ENCODE measurements at regions not wholly inside any gene's neighbourhood (a gene's known extent, or its start where the extent isn't known, plus 50 kb on each side); places are given as distances from the start of the nearest gene placed in this dataset.
"Not testable (repeated sequence)": the region's sequence is repeated elsewhere in the genome, so short reads cannot be mapped to it uniquely, and the experiment has no call there.

GRCh38 chr2:58514252-58514651, 273.1 kb upstream of the FANCL start:
- DNase-seq (ENCODE audit: low read depth in 2 of 2) = no peak

- DNase-seq (ENCODE audit: low read depth in 2 of 2) = no peak
Observed at GRCh38 chr2:58512878-58513277, 271.8 kb upstream of the FANCL start.

GRCh38 chr2:58508006-58508405, 266.9 kb upstream of the FANCL start:
- no peak for DNase-seq (ENCODE audit: low read depth in 2 of 2)

GRCh38 chr2:58503918-58504317, 262.8 kb upstream of the FANCL start:
- no peak for DNase-seq (ENCODE audit: low read depth in 2 of 2)

DNA sequence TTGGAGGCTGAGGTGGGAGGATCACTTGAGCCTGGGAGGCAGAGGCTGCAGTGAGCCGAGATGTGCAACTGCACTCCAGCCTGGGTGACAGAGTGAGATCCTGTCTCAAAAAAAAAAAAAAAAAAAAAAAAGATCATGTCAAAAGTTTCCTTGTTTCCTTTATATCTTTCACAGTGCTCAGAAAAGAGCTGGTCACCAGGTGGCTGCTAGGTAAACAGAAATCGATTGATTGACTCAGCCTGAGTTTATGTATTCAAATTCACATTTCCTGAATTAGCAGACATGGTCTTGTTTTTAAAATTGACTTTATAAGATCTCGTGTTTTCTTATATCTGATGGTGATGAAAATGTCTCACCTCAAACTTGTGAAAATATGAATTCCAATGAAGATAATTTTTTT, 261.8 kb upstream of the FANCL start:
- no peak for DNase-seq (ENCODE audit: low read depth in 2 of 2)

GRCh38 chr2:58501371-58502160, 260.4 kb upstream of the FANCL start:
- DNase-seq (ENCODE audit: low read depth in 2 of 2) = no peak

- no peak for DNase-seq (ENCODE audit: low read depth in 2 of 2)
Observed at GRCh38 chr2:58497168-58497567, 256.0 kb upstream of the FANCL start.

DNA sequence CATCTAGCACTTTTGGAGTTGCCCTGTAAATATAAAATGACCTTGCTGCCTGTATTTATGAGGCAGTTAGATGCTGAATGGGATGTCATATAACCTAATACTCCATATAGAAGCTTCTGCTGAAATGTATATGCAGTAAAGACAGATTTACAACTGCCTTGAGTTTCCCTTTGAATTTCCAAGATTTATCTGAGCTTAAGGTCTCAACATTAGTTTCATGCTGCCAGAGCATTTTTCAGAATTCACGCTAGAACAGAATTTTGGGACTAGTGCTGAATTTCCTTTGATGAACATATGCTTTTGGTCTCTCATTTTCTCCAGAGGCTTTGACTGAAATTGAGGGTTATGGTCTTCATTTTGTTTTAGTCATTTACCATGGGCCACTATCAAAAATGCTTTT, 254.7 kb upstream of the FANCL start:
- DNase-seq (ENCODE audit: low read depth in 2 of 2) = no peak

DNA sequence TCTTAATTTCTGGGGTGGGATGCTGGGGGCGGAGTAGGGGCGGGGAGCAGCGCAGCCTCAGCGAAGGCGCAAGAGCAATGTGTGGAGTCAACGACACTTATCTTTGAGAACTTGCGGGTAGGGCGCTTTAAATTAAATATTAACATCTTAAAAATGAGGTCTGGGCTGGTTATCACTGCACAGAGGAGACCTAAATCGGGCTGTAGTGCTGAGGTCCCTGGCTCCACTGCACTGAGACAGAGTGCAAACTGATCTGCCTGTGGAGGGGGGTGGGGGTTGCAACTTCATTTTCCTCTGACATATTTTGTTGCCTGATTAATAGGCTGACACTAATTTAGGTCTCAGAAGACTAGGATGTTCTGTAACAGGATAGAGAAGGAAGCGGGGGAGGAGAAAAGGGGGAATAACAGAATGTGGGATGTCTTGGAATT, 253.0 kb upstream of the FANCL start:
- no peak for DNase-seq (ENCODE audit: low read depth in 2 of 2)

GRCh38 chr2:58484629-58485028, 243.5 kb upstream of the FANCL start:
- DNase-seq (ENCODE audit: low read depth in 2 of 2) = no peak

DNA sequence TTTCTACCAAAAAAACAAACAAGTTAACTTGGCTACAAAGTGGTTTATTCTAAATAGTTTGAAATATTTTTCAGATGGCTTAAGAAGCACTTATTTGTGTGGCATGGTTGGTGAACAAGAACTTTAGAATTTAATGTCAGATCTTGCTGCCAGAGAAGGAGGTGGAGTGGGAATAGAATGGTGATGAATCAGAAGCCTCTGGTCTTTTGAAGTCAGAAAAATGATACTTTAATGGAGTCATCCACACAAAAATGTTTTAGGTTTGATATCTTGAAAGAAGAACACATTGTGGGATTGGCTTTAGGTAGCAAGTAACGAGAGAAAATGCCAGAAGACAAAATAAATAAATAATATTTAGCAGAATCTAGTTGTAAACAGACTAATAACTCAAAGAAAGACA, 243.1 kb upstream of the FANCL start:
- DNase-seq (ENCODE audit: low read depth in 2 of 2) = peak; percentile 32

- no peak for DNase-seq (ENCODE audit: low read depth in 2 of 2)
Observed at GRCh38 chr2:58483307-58483706, 242.2 kb upstream of the FANCL start.

GRCh38 chr2:58481670-58482069, 240.5 kb upstream of the FANCL start:
- no peak for DNase-seq (ENCODE audit: low read depth in 2 of 2)

DNA sequence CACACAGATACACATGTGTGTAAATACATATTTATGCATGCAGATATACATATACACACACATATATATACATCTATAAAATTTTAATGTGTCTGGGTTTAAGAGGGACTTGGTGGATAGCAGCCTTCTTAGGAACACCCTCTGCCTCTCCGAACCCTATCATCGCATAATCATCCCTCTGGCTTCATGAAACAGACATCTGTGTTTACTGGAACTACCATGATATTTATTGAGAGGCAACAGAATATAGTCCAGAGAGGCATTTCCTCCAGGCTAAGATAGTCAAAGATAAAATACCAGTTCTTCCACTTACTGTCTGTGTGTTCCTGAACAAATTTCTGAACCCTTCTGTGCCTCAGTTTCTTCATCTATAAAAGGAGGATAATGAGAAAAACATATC, 239.0 kb upstream of the FANCL start:
- no peak for DNase-seq (ENCODE audit: low read depth in 2 of 2)

- no peak for DNase-seq (ENCODE audit: low read depth in 2 of 2)
Observed at GRCh38 chr2:58479535-58480140, 238.5 kb upstream of the FANCL start.

GRCh38 chr2:58476556-58476955, 235.4 kb upstream of the FANCL start:
- no peak for DNase-seq (ENCODE audit: low read depth in 2 of 2)

DNA sequence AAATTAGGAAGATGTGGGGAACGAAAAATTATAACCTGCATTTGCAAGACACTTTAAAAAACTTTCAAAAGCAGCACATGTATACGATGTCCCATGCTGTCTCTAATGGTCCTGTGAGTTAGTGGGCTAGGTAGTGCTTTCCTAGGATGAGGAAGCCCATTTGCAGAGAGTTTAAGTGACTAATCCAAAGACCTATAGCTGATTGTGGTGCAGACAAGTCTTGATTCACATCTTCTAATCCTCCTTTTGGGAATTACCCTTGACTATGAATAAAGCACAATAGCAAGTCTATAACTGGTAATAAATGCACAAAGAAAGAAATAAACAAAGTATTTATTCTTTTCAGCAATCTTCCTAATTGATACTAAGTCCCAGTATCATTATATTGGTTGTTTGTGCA, 234.6 kb upstream of the FANCL start:
- no peak for DNase-seq (ENCODE audit: low read depth in 2 of 2)

GRCh38 chr2:58473165-58473564, 232.0 kb upstream of the FANCL start:
- no peak for DNase-seq (ENCODE audit: low read depth in 2 of 2)

DNA sequence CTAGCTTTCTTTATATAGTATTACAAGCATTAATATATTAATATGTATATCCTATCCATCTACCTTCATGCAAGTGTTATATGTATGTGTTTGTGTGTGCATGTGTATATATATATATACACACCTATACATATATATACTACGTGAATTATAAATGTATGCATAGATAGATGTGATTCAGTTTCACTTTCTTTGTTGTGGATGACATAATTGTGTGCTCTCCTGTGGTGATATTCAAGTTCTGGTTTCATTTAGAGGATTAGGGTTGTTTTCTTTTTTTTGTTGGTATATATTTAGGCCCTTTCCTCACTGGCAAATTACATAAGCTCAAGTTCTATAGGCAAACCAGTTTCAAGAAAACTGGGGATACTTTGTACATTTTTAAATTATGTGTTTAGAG, 225.7 kb upstream of the FANCL start:
- DNase-seq (ENCODE audit: low read depth in 2 of 2) = no peak

DNA sequence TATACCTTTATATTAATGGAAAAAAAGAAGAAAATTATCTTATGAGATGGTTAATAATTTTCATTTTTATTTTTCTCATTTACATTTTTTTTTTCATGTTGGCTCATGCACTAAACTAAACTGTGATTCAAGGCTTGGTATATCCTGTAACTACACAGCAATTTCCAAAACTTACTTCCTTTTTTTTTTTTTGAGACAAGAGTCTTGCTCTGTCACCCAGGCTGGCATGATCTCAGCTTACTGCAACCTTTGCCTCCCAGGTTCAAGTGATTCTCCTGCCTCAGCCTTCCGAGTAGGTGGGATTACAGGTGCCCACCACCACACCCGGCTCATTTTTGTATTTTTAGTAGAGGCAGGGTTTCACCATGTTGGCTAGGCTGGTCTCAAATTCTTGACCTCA, 224.9 kb upstream of the FANCL start:
- DNase-seq (ENCODE audit: low read depth in 2 of 2) = not testable (repeated sequence)

- no peak for DNase-seq (ENCODE audit: low read depth in 2 of 2)
Observed at GRCh38 chr2:58460670-58461069, 219.5 kb upstream of the FANCL start.

DNA sequence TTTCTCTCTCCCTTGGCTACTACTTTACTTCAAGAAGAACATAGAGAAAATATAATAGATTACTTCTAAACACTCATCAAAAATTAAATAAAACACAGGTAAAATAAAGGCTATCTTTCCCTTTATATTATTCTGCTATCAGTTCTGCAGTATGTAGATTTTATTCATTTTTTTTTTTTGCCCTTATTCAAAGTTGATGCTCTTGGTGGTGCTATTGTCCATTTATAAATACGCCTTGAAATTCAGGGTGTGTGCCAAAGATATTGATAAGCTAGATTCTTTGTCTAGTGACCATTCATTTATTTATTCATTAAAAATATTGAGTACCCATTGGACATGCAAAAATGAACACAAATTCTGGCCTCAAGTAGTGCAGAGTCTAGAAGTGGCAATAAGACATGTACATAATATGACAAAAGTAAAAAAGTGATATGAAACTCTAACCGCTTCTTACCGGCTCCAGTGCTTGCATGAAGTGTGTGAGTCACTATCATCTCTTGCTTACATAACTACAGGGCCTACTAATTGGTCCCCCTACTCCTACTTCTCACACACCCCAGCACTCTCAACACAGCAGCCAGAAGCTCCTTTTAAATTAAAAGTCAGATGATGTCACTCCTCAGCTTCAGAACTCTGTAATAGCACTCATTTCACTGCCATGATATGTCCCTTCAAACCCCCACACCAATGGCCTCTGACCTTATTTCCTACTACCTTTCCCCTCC, 208.3 kb upstream of the FANCL start:
- DNase-seq (ENCODE audit: low read depth in 2 of 2) = no peak

DNA sequence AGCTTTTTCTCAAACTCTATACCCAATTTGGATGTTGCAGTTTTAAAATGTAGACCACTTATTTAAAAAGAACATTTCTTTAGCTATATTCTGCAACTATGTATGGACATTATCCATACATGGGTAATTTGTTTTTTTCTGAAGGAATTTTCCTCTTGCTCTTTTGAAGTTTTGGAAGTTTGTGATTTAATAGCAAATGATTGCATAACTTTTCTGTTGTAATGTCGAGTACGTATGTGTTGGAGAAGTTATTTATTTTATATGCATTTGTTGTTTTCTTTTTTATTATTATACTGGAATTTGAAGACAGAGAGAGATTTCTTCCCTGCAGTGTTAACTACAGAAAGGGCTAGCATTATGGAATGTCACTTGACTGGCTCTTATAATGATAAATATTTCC, 207.7 kb upstream of the FANCL start:
- DNase-seq (ENCODE audit: low read depth in 2 of 2) = no peak

Measured in fibroblast of skin of left quadriceps (primary cell).